ENCODE measurements at regions not wholly inside any gene's neighbourhood (a gene's known extent, or its start where the extent isn't known, plus 50 kb on each side); places are given as distances from the start of the nearest gene placed in this dataset.
"Not testable (repeated sequence)": the region's sequence is repeated elsewhere in the genome, so short reads cannot be mapped to it uniquely, and the experiment has no call there.

GRCh38 chr12:131557078-131557709 lies 153.7 kb upstream of the SFSWAP start:
- ATAC-seq (no peak), DNase-seq (no peak)
- Histone ChIP-seq H3K4me3 (no peak overlapping the region), H3K27ac (no peak overlapping the region), H3K9me3 (no peaks in the 10 kb centered on the region), H3K27me3 (no peaks in the 10 kb centered on the region), H3K4me1 (no peaks in the 10 kb centered on the region), H3K36me3 (replicated peaks in 1 of 2; ENCODE audit: insufficient read depth in 1 of 2, low read depth in 2 of 2) (no peaks in the 10 kb centered on the region)
- 63 to 70% methylated on average over 17 to 18 of the region's 18 CpGs for WGBS, 2 donors
- intact Hi-C loops (cut with DNase I) = no loop called here
- TF ChIP-seq CTCF (IDR thresholded peaks at IDR 0.05) (no peak), POLR2A (IDR thresholded peaks at IDR 0.05) (no peak)

- no peak for TF ChIP-seq CTCF (IDR thresholded peaks at IDR 0.05)
- DNase-seq (no peak), ATAC-seq (no peak)
- WGBS, 2 donors = 72 to 73% methylated on average over 11 to 13 of the region's 17 CpGs
- H3K4me3 ChIP-seq = no peak overlapping the region
- peaks cover 5% of the 10 kb centered on the region for H3K4me1 ChIP-seq
- H3K27ac ChIP-seq = no peak overlapping the region
- intact Hi-C loops (cut with DNase I) = no loop called here
- no peaks in the 10 kb centered on the region for H3K36me3 ChIP-seq (replicated peaks in 1 of 2; ENCODE audit: insufficient read depth in 1 of 2, low read depth in 2 of 2)
- no peaks in the 10 kb centered on the region for H3K9me3 ChIP-seq
- no peaks in the 10 kb centered on the region for H3K27me3 ChIP-seq
Measured at GRCh38 chr12:131559517-131560516, 151.1 kb upstream of the SFSWAP start.

DNA sequence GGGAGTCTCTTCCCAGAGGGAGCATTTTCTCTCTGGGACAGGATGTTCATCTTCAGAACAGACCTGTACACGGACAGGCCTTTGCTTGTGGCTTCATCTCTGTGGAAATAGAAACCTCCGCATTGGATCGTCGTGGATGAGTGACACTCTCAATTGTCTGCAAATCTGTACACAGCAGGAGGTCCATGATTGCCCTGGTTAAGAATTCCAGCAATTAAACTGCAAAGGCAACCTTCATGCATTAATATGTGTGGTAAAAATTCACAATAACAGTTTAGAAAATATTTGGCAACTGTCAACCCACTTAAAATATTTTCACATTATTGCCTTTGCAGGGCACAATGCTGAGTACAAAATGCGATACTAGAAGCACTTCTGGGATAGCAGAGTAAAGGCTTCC lies 149.8 kb upstream of the SFSWAP start:
- no peaks in the 10 kb centered on the region for H3K27me3 ChIP-seq
- 63 to 83% methylated on average over 5 of the region's 5 CpGs for WGBS, 2 donors
- no peaks in the 10 kb centered on the region for H3K36me3 ChIP-seq (replicated peaks in 1 of 2; ENCODE audit: insufficient read depth in 1 of 2, low read depth in 2 of 2)
- TF ChIP-seq CTCF (IDR thresholded peaks at IDR 0.05) (no peak), POLR2A (IDR thresholded peaks at IDR 0.05) (no peak)
- DNase-seq (no peak), ATAC-seq (no peak)
- intact Hi-C loops (cut with DNase I) = no loop called here
- no peak overlapping the region for H3K4me3 ChIP-seq
- H3K4me1 ChIP-seq = peaks cover 10% of the 10 kb centered on the region
- no peak overlapping the region for H3K27ac ChIP-seq
- no peaks in the 10 kb centered on the region for H3K9me3 ChIP-seq

DNA sequence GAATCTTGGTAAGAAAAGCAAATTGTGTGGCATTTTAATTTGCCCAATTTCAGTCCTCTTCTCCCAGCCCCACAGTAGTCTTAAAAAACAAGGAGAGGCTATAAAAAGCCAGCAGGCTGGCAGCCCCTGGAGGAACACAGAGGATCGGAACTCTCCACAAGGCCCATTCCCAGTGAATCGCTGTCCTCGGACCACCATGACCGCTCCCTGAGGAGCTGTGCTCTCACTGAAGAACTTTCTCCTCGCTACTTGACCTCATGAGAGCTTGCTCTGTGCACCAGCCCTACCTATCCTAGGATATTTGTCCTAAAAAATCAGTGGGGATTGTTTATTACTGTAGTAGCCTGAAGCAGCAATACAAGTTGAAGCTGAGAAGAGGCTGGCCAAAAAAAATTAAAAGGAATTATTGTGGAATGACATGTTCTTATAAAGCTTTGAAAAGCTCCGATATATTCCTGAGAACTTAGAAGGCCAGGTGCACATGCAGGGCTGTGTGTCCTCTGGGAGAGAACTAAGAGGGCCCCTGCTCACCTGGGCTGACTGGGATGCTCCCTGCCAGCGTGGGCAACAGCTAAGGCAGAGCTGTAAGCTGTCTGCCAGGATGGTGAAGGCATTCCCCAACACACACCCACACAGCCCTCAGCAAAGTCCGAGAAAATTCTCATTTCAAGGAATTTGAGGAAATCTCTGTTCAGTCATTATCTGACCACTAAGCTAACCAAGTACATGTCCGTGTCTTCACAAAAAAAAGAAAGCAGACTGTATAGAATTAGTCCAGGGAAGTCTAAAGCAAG lies 148.8 kb upstream of the SFSWAP start:
- Histone ChIP-seq H3K36me3 (replicated peaks in 1 of 2; ENCODE audit: insufficient read depth in 1 of 2, low read depth in 2 of 2) (no peaks in the 10 kb centered on the region), H3K4me3 (no peak overlapping the region), H3K27me3 (no peaks in the 10 kb centered on the region), H3K4me1 (peaks cover 10% of the 10 kb centered on the region), H3K9me3 (no peaks in the 10 kb centered on the region), H3K27ac (no peak overlapping the region)
- no peak for ATAC-seq
- intact Hi-C loops (cut with DNase I) = no loop called here
- WGBS, 2 donors = 68 to 70% methylated on average over 8 to 9 of the region's 9 CpGs
- no peak for TF ChIP-seq CTCF (IDR thresholded peaks at IDR 0.05)
- no peak for TF ChIP-seq POLR2A (IDR thresholded peaks at IDR 0.05)
- DNase-seq = no peak

- WGBS, 2 donors = 15% methylated on average over 6 to 11 of the region's 12 CpGs
- H3K9me3 ChIP-seq; ATAC-seq; DNase-seq; H3K27ac ChIP-seq; H3K4me3 ChIP-seq; H3K4me1 ChIP-seq; H3K27me3 ChIP-seq; H3K36me3 ChIP-seq (replicated peaks in 1 of 2; ENCODE audit: insufficient read depth in 1 of 2, low read depth in 2 of 2); intact Hi-C loops (cut with DNase I): not testable (repeated sequence)
Measured at GRCh38 chr12:131564138-131564727, 146.7 kb upstream of the SFSWAP start.
